Forelimb muscle (tissue), 1 donor: ENCODE measurements at regions not wholly inside any gene's neighbourhood (a gene's known extent, or its start where the extent isn't known, plus 50 kb on each side); places are given as distances from the start of the nearest gene placed in this dataset.

ENCODE experiments used
- DNase-seq: peaks from one replicate; pipeline ENCODE4 v3.0.0-alpha.2; 2013; ENCODE audit warnings: low read depth

DNA sequence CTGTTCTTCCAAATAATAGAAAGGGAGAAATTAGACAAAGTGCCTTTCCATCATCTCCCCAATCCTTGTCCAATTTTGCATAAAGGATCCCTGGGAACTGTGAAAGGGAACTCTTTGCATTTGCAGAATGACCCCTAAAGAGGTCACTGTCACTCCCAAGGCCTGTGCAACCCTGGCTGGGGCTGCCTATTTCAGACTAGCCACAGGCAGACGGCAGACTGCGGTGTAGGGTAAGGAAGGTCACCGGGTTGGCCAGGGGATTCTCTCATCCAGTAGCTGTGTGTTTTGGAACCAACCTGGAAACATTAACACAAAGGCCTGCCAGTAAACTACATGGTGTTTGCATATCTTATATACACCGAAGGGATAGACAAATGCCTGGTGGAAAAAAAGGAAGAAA lies 818.7 kb downstream of the BCL11A start:
- DNase-seq = no peak

DNA sequence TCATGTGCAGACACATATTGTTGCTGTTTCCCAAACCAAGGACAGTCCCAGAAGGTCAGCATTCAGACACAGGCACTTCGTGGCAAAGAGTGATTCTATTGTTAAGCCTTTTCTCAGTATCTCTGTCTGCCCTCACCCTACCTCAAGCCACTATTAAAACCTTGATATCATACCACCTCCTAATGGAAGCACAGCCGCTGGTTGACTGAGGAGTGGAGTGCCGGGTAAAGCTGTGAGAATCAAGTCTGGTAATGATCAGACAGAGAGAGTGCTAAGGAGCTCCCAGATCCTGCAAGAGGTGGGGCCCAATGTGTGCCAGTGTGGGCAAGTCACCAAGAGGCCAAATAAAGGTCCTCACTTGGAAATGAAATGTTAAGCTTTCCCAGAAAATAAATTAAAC lies 819.5 kb downstream of the BCL11A start:
- DNase-seq = no peak

DNA sequence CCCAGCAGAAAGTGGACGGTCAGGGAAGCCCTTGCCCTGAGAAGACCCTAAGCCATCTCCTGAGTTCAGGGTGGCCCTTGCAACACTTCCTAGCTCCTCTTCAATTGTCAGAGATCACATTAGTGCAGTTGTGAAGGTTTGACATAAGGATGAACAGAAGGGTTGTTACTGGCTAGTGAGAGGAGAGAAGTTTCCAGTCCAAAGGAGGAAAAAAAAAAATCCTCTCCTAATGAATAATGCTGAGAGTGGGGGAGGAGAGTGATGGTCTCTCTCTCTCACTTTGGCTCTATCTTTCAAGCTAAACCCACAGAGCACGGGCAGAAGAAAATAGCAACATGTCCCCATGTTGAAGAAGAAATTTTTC lies 819.9 kb downstream of the BCL11A start:
- DNase-seq = no peak

DNA sequence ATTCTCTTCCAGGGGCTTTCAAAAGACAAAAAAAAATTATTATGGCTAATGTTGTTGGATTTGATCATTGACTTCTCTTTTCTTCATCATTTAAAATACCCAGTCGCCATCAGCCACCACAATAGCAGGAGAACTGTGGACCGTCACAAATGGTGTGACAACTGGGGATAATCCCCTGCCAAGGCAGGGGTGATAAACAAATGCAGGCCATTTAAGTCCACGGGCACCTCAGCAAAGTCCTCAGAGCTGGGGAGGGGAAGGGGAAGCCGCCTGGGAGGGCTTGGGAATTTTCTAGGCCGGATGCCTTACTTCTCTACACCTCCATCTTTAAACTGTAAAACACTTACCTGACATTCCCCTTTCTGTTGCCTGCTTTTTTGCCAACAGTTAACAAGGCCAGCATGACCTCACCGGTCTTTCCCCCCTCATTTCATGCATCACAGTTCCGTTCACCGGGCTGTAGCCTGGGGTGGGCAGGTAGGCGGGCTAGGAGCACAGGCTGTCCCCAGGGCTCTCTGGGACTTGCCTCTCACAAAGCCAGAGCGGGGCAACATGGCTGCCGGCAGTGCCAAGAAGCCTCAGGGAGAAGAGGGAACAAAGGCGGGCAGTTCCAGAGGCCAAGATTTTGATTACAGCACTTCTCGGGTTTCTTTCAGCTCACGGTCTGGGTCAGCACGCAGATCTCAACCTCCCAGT lies 820.4 kb downstream of the BCL11A start:
- DNase-seq = no peak

DNA sequence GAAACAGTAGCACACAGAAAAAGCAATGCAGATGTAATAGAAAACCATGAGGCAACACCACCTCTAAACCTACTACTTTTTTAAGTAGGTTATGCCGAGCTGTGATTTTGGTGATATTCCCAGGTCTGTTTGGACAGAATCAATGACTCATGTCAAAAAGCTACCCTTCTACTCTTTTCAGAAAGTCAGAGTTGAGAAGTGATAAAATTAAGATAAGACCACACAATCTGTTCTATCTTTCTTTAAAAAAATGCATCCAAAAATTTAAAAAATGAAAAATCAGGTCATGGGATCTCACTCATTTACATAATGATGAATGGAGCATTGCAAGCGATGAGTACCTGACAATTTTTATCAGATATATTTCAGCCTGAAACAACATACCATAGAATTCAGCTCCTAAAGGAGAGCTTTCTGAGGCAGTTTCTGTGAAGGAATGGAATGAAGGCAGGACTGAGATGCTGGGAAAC lies 826.3 kb downstream of the BCL11A start:
- DNase-seq = no peak

DNA sequence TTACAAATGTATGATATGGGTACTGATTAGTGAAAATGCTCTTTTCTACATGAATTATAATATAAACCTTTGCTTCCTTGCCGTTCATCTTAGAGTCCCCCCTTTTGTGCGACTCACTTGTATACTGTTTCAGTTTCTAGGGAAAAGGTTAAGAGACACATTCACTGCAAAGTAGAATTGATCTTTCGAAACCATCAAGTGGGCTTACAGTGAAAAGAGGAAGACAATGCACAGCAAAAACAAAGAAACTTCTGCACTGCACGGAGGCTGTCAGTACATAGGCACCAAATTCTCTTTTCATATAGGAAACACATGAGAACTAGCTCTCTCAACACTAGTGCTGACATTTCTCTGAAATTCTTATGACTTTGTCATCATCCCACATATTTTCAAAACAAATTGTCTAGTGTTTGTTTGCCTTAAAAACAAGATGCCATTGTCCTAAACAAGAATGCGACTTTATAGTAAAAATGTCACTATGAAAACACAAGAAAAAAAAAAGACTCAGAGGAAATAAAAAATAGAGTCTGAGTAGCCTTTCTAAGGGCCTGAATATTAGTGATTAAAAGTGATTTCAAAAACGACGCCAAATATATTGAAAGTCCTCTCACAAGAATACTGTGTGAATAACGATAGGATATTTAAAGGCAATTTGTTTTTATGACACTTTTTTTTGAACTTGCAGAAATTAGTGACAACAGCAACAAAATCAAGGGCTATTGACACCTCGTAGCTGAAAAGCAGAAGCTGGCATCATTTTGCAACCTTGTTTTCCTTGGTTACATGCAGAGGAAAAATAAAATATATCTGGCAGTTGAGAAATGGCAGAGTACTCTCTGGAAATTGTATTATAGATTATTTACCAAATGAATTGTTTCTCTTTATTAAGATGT lies 827.0 kb downstream of the BCL11A start:
- no peak for DNase-seq

DNA sequence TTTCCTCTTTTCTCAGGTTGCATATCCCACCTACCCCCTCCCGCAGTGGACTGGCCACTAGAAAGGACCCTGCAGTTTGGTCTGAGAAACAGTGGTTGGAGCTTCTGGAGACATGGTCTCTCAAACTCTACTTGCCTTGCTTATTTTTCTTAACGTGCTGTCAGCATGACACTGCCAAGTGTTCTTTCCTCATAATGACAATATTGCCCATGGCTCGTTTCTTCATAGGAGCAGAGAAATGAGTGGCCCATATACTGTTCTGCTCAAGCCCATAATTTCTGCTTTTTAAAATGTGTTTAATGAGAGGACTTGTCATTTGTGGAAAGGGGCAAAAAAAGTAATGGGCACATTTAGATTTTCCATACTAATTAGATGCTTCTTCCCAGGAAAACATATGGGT lies 828.7 kb downstream of the BCL11A start:
- no peak for DNase-seq

DNA sequence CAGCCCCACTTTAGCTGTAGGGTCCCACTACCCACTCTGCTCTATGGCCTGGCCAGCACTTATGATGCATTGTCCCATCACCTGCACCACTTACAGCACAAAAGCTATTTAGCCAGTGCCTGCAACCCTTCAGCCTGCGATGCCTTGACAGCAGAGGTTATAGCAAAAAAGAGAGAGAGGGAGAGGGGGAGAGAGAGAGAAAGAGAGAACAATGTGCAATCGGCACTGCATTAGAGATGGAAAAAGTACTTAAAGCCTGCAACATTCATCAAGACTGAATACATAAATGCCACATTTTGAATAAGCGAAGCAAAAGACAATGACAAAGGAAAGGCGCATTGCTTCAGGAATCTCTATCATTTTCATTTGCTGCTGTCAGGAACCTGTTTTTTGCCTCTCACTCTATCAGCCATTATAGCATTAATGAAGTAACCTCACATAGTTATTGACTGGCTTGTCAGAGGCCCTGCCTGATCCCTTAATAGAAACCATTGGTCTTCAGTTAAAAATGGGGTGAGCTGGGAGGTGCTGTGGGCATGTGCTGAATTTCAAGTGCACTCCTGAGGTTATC lies 833.1 kb downstream of the BCL11A start:
- DNase-seq = no peak

DNA sequence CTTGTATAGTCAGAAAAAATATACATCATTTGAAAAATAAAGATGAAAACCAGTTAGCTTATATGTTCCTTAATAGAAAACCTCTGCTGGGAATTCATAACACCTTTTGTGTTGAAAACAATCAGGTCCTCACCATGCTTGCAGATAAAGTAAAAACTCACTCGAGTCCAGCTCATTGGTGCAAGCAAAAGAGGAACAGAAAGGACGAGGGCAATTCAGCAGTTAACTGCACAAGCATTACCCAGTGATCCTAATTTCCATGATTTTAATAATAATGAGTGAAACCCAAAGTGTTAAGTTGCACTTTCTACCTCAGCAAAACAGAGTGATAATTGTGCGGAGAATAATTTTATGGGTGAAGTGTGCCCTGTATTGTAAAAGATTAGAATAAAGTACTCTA lies 839.9 kb downstream of the BCL11A start:
- DNase-seq = no peak

DNA sequence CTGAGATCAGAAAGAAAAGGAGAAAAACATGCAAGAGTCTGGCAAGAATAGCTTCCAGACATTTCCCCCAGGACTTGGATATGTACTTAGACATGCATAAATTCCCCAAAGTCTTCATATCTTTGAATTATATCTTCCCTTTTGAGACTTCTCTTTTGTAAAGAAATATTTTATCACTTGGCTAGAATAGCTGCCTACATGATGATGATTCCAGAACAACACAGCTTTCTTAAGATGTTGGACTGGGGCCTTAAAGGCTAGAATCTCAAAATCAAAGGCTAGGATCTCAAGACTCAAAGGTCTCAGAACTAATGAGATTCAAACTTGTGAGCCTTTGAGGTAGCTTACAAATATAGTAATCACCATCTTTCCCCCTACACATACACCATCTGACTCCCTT lies 842.3 kb downstream of the BCL11A start:
- no peak for DNase-seq

DNA sequence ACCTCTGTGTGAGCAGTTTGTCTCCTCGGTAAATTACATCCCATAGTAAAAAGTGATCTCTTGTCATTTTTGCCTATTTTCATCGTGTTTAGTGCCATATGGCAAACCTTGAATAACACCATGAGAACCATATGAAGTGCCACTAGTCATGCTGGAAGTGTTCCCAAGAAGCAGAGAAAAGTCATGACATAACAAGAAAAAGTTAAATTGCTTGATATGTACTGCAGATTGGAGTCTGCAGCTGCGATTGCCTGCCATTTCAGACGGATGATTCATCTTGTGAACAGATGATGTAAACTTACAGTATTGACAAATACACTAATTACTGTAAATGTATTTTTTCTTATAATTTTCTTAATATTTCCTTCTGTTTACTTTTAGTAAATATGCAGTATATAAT lies 846.7 kb downstream of the BCL11A start:
- DNase-seq = no peak

DNA sequence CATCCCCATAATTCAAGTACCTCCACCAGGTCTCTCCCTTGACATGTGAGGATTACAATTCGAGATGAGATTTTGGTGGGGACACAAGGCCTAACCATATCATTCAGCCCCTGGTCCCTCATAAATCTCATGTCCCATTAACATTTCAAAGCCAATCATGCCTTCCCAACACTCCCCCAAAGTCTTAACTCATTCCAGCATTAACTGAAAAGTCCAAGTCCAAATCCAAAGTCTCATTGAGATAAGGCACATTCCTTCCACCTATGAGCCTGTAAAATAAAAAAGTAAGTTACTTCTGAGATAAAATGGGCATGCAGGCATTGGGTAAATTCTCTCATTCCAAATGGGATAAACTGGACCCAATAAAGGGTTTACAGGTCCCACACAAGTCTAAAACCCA lies 849.7 kb downstream of the BCL11A start:
- no peak for DNase-seq

DNA sequence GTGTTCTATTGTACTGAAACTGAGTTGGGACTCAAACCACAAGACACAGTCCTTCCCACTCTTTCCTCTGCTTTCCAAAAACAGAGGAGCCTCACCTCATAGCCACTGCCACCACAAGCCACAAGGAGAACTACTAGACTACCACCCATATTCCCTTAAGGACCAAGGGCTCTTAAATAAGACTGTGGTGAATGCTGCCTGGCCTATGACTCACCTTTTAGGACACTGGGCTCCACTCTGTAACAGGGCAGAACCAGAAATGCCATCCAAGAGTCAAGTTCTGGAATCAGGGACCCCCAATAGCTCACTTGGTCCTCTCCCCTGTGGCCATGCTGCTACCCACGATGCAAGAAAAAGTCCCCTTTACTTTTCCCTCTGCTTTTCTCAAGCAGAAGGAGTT lies 851.4 kb downstream of the BCL11A start:
- DNase-seq = no peak

DNA sequence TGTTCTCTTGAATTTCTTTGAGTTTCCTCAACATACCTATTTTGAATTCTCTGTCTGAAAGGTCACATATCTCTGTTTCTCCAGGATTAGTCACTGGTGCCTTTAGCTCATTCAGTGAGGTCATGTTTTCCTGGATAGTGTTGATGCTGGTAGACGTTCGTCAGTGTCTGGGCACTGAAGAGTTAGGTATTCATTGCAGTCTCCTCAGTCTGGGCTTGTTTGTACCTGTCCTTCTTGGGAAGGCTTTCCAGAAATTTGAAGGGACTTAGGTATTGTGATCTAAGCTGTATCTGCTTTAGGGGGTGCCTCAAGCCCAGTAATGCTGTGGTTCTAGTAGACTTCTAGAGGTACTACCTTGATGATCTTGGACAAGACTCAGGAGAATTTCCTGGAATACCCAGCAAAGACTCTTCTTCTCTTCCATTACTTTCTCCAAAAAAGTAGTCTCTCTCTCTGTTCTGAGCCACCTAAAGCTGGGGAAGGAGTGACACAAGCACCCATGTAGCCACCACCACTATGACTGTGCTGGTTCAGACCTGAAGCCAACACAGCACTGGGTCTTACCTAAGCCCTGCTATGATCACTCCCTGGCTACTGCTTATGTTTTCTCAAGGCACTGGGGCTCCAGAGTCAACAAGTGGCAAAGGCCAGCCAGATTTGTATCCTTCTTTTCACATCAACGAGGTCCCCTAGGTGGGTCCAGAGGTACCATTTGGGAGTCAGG lies 852.0 kb downstream of the BCL11A start:
- DNase-seq = no peak

DNA sequence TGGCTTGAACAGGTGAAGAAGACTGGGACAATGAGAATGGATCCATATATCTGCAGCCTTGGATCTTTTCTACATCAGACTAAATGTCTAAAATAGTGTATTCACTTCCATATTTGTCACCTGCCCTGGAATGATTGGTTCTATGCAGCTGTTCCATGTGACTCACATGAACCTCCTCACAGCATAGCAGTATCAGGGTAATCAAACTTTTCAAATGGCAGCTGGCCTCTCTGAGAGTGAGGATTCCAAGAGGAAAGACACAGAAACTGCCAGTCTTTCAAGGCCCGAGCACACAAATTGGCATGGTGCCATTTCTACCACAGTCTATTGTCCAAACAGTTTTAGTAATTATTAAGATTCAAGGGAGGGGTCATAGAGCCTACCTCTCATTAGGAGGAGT lies 859.3 kb downstream of the BCL11A start:
- DNase-seq = no peak

DNA sequence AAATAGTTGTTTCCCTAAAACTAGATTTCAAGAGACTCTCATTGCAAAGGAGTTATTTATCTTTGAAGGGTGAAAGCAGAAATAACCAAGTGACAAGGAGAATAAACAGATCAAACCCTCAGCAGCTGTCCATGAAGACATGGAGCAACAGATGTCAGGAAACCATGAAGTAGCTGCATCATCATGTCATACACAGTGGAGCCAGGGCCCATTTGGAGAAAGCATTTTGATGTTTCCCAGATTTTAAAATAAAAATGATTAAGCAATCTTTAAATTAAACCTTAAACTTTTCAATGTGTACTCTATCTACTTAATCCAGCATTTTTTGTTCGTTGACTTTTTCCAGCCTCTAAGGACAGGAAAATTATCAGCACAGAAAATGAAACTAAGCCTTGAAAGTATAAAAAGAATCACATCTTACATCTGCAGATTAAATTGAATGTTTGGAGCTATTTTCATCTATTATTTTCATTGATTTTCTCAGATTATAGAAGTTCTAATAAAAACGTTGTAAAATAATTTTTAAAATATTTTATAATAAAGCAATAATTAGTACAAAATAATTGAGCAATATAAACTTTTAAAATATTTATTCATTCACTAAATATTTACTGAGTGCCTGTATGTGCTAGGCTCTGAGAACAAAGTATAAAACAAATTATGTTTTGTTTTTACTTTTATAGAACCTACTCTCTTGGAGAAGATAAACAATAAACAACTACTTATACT lies 860.1 kb downstream of the BCL11A start:
- peak; percentile 28 for DNase-seq

DNA sequence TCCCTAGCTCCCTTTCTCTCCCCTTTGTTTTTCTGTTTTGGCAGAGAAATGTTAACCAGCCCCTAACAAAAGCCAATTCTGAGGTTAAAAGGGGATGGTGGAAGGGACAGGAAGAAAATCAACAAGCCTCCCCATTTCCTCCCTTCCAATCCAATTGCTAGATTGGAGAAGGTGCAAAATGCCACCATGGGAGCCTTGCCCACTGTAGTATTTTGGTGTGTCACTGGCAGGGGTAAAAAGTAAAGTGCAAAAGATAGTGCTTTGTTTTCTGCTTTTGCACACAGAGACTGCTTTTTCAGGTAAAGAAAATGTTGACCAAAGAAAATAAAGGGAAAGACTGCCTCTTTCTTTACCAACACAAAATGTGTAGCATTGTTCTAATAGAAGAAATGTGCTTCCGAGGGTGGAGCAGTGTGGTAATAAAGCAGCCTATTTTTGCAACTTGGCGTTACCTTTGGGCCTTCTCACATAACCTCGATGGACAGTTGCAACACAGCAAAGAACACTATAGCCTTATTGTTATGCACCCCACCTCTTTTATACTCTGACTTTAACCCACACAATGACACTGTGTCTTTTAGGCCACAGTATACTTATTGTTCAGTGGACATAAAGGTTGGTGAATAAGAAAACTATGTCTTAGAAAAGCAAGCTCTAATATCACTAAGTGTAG lies 861.8 kb downstream of the BCL11A start:
- DNase-seq = no peak

DNA sequence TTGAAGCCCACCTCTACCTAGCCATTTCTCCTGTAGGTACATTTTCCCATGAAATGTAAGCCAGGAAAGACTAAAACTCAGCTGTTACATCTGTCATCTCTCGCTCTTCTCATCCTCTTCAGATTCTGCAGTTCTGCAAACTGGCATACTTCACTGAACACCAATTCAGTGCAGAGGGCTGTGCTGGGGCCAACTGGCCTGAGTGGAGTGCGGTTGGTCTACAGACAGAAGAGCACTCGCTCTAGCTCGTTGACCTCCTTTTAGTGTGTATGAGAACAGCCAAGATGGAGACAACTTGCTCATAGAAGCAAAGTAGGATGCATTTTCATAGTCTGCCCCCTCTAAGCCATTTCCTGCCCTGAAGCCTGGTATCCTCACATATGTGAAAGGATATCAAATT lies 862.6 kb downstream of the BCL11A start:
- DNase-seq = no peak

DNA sequence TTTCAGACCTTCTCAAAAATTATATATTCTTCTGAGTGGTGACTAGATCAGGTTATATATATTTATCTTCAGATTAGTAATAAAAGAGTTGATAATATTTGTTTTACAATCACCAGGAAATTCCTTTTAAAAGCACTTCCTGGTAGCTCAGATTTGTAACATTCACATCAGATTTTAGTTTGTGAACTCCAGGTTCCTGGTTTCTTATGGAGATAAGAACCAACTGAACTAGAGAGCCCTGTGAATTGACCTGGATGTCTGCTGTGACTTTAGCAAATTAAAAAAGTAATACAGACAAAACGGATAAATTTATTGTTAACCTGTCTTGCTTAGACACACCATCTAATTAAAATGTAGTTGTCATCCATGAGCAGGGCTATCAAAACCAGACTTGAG lies 868.7 kb downstream of the BCL11A start:
- no peak for DNase-seq

DNA sequence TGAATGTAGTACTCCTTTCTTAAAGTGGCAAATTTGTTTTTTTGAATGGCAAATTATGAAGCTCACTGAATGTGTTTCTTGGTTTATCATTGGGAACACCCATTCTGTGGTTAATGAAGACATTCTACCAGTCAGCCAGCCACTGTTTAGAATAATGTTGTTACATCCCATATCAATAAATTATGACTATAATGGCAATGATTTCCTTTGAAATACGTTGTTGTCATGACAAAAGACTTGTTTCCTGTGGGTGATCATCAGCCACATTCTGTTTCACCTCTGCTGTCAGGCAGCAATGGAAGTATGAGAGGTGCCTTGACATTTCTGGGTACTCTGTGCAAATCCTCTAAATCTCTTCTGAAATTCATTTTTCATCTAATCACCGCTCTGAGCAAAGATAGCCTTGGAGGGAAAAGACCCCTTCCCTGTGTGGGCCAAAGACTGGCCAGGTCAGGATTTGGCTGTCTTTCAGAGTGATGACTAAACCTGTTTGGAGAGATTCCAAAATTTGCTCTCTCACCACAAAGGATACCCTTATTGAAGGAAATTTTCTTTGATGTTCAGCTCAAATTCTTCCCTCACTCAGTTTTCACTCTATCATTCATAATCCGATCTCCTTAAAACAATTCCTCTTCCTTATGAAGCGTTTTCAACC lies 869.2 kb downstream of the BCL11A start:
- no peak for DNase-seq
